GM10266 (cell line): ENCODE measurements at regions not wholly inside any gene's neighbourhood (a gene's known extent, or its start where the extent isn't known, plus 50 kb on each side); places are given as distances from the start of the nearest gene placed in this dataset.

Experiments
- DNase-seq: peaks from one replicate; pipeline ENCODE4 v3.0.0; 2012; ENCODE audit errors: extremely low spot score
- TF ChIP-seq, protein P1 (sequence below): IDR thresholded peaks from 2 replicates; pipeline ENCODE4 v1.5.1; 2012; ENCODE audit warnings: mild to moderate bottlenecking, low read depth; ENCODE audit not compliant: control insufficient read depth, insufficient read depth; ENCODE audit errors: missing control alignments

DNA sequence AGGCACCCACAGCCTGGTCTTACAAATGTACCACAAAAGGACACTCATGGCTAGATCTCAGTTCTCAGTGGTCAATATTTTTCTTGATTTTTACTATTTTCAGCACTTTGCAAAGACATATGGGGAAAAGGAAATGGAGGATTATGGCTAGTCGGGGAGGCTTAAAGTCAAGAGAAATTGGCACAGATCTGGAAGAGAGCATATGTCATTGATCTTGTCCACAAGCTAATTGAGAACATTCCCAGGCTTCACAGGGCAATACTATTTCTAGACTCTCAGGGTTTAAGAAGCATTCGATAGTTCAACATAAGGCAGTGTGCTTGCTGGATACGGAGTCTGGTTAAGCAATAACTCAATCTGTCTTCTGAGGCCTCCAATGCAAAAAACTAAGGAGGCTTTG, 285.8 kb downstream of the ZNF608 start:
- TF ChIP-seq, protein P1, sequence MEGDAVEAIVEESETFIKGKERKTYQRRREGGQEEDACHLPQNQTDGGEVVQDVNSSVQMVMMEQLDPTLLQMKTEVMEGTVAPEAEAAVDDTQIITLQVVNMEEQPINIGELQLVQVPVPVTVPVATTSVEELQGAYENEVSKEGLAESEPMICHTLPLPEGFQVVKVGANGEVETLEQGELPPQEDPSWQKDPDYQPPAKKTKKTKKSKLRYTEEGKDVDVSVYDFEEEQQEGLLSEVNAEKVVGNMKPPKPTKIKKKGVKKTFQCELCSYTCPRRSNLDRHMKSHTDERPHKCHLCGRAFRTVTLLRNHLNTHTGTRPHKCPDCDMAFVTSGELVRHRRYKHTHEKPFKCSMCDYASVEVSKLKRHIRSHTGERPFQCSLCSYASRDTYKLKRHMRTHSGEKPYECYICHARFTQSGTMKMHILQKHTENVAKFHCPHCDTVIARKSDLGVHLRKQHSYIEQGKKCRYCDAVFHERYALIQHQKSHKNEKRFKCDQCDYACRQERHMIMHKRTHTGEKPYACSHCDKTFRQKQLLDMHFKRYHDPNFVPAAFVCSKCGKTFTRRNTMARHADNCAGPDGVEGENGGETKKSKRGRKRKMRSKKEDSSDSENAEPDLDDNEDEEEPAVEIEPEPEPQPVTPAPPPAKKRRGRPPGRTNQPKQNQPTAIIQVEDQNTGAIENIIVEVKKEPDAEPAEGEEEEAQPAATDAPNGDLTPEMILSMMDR, result no peak
- DNase-seq, result no peak

DNA sequence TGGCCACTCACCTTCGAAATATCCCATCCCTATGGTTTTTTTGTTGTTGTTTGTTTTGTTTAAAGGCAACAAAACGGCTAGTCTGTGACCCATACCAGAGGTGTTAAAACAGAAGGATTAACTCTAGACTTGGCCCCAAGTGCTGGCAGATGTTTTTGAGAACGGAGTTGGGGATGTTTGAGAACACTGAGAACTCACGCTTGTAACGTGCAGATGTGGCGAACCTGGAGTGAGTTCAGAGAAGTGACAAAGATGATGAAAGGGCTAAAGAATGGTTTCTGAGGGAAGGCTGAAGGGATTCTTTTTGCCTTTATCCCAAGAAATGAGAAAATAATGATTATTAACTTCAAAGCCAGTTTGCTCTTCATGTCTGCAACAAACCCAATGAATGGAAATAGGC, 286.5 kb downstream of the ZNF608 start:
- TF ChIP-seq, protein P1, result no peak
- DNase-seq, result no peak

DNA sequence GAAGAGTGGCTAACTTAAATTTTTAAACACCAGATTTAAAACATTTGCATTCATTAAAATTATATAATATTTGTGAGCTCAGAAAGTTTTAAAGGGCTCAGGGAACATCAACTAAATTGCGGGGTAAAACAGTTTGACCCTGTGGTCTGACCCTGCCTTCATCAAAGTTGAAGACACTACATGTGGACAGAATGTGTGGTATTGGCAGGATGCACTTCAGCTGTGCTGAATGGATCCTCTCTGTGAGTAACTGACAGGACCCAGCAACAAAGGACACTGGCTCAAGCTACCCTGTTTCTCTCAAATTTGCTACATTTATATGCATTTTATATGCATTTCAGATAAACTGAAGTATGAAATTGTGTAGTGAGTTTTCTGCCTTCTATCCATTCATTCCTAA, 288.5 kb downstream of the ZNF608 start:
- no peak for DNase-seq
- TF ChIP-seq, protein P1, result no peak

DNA sequence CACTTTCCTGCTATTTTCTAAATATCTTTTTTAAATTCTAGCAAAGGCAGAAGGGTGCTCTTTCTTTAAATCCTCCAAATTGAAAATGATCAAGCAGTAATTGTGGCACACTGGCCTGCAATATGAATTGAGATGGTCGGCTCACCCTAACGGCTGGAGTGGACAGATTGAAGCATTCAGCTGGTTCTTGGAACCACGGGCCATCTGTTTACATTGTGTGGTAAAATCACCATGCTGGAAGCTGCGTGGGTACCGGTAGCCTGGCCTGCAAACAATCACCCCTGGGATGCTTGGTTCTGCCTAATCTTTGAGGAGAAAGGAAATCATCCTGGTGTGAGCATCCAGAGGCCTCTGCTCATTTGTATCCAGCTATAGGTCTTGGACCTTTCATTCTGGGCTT, 289.3 kb downstream of the ZNF608 start:
- DNase-seq, result no peak
- TF ChIP-seq, protein P1, result no peak

DNA sequence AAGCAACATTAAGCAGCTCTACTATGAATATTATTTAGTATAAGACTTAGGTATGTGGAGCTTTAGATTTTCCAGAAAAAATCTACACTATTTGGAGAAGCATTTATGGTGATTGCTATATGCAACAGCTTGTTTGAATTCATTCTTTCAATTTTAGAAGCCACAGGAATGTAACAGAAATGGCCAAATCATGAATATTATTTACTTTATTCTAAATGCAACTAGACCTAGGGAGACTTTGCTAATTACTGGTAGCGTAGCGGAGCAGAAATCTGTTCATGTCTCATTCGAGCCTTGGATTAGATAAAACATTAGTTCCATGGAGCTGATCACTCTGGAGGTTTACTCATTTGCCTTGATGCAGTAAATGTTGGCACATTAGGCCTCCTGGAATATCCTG, 290.2 kb downstream of the ZNF608 start:
- DNase-seq, result no peak
- TF ChIP-seq, protein P1, result no peak

DNA sequence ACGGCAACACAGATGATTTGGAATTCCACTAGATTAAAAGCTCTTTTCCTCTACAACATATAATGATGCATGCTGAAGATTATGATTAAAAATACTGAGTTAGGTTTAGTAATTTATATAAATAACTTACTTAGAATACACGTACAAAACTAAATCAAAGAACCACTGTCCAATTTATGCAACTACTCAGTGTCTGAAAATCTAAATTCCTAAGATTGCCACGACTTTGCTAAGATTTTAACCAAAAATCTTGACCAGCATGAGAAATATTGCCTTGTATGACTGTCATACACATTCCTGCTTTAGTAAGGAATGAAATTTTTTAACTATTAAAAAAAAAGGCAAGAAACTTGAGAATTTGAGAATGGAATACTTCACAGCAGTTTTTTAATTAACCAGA, 292.4 kb downstream of the ZNF608 start:
- TF ChIP-seq, protein P1, result no peak
- DNase-seq, result no peak

DNA sequence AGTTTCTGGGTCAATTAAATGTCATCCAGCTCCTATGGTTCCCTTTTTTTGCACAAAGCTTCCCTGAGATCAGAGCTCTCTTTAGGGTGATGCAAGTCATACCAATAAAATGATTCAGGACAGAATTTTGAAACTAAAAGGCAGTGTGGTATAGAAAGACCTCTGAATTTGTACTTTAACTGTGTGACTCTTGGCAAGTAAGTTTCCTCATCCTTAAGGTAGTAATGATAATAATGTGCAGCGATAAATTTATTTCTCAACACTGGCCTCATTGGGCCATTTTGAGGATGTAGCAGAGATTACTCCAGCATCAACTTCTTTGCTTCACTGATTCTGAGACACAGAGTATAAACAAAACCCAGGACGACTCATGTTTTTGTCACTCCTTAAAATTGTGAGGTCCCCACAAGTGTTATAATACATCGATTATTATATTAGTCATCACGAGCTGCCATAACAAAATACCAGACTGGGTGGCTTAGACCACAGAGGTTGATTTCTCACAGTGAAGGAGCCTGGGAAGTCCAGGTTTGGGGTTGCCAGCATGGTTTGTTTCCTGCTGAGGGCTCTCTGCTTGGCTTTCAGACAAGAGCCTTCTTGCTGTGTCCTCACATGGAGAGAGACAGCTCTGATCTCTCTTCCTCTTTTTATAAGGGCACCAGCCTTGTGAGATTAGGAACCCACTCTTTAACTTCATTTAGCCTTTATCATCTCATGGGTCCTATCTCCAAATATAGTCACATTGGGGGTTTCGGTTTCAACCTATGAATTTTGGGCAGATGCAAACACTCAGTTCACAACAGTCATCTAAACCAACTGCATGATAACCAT, 293.0 kb downstream of the ZNF608 start:
- TF ChIP-seq, protein P1, result no peak
- DNase-seq, result peak; percentile 40
